Brain pericyte (primary cell): ENCODE measurements at regions not wholly inside any gene's neighbourhood (a gene's known extent, or its start where the extent isn't known, plus 50 kb on each side); places are given as distances from the start of the nearest gene placed in this dataset.
"Not testable (repeated sequence)": the region's sequence is repeated elsewhere in the genome, so short reads cannot be mapped to it uniquely, and the experiment has no call there.

Experiments
- DNase-seq: peaks from one replicate; pipeline ENCODE4 v3.0.0-alpha.2; 2012; ENCODE audit warnings: low read depth, low spot score

- no peak for DNase-seq
Measured at GRCh38 chr7:111676167-111676566, 113.9 kb upstream of the IMMP2L start.

GRCh38 chr7:111672901-111673300 is 110.6 kb upstream of the IMMP2L start:
- no peak for DNase-seq

- DNase-seq = no peak
Measured at GRCh38 chr7:111671927-111672326, 109.6 kb upstream of the IMMP2L start.

- DNase-seq = no peak
Measured at GRCh38 chr7:111668711-111669110, 106.4 kb upstream of the IMMP2L start.

GRCh38 chr7:111667488-111667887 is 105.2 kb upstream of the IMMP2L start:
- DNase-seq = no peak

GRCh38 chr7:111666260-111666659 is 104.0 kb upstream of the IMMP2L start:
- DNase-seq = no peak

- no peak for DNase-seq
Measured at GRCh38 chr7:111663771-111664170, 101.5 kb upstream of the IMMP2L start.

- no peak for DNase-seq
Measured at GRCh38 chr7:111662386-111662785, 100.1 kb upstream of the IMMP2L start.

GRCh38 chr7:111660478-111660877 is 98.2 kb upstream of the IMMP2L start:
- no peak for DNase-seq

GRCh38 chr7:111658546-111658945 is 96.3 kb upstream of the IMMP2L start:
- DNase-seq = no peak

GRCh38 chr7:111657018-111657417 is 94.7 kb upstream of the IMMP2L start:
- no peak for DNase-seq

GRCh38 chr7:111654343-111654742 is 92.1 kb upstream of the IMMP2L start:
- no peak for DNase-seq

- DNase-seq = no peak
Measured at GRCh38 chr7:111653846-111654245, 91.6 kb upstream of the IMMP2L start.

- peak; percentile 27 for DNase-seq
Measured at GRCh38 chr7:111650456-111650999, 88.2 kb upstream of the IMMP2L start.

GRCh38 chr7:111647881-111648280 is 85.6 kb upstream of the IMMP2L start:
- DNase-seq = no peak

- DNase-seq = not testable (repeated sequence)
Measured at GRCh38 chr7:111644595-111644994, 82.3 kb upstream of the IMMP2L start.

GRCh38 chr7:111642373-111642772 is 80.1 kb upstream of the IMMP2L start:
- no peak for DNase-seq

GRCh38 chr7:111640416-111640815 is 78.1 kb upstream of the IMMP2L start:
- DNase-seq = no peak

- no peak for DNase-seq
Measured at GRCh38 chr7:111639934-111640333, 77.6 kb upstream of the IMMP2L start.

GRCh38 chr7:111638078-111638477 is 75.8 kb upstream of the IMMP2L start:
- no peak for DNase-seq

GRCh38 chr7:111633878-111634277 is 71.6 kb upstream of the IMMP2L start:
- no peak for DNase-seq

- no peak for DNase-seq
Measured at GRCh38 chr7:111630862-111631261, 68.6 kb upstream of the IMMP2L start.

GRCh38 chr7:111622084-111622483 is 59.8 kb upstream of the IMMP2L start:
- DNase-seq = no peak
